ENCODE measurements at regions not wholly inside any gene's neighbourhood (a gene's known extent, or its start where the extent isn't known, plus 50 kb on each side); places are given as distances from the start of the nearest gene placed in this dataset.

DNA sequence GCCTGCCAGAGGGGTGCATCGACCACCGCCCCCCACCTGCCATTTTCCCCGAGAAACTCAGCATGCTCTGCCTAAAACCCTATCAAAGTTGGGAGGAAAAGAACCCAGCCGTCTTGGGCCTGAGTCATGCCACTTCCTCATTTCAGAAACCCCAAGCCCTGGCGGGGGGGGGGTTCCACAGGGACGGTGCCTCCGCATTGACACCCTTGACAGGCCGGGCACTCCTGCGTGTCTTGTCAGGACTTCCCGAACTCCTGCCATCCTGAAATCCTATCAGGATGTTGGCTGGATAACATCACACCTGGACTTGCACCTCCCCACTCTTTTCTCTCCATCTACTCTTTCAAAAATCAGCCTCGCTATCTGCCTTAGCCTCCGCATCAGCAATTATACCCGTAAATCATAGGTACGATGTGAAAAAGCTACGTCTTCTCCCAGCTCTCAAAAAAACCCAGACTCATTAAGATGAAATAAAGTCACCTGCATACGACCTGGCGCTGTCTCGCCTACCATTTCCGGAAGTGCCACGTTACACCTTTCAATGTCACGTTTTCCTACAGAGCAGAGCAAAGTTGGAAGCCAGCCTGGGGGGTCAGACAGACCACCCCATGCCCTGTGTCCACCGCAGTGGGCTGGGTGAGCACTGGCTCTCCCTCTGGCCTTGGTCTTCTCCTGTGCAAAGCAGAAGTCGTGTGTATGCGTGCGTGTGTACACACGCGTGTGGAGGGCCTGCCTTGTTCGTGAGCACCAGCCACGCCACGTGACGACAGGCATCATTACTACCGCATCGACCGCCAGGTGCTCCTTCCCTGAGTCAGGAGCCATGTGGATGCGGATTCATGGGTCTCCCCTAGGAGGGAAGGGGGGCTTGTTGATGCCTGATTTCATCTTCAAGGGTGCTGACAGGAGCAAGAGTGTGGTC is 96.7 kb downstream of the RFLNA start:
- DNase-seq: no peak

DNA sequence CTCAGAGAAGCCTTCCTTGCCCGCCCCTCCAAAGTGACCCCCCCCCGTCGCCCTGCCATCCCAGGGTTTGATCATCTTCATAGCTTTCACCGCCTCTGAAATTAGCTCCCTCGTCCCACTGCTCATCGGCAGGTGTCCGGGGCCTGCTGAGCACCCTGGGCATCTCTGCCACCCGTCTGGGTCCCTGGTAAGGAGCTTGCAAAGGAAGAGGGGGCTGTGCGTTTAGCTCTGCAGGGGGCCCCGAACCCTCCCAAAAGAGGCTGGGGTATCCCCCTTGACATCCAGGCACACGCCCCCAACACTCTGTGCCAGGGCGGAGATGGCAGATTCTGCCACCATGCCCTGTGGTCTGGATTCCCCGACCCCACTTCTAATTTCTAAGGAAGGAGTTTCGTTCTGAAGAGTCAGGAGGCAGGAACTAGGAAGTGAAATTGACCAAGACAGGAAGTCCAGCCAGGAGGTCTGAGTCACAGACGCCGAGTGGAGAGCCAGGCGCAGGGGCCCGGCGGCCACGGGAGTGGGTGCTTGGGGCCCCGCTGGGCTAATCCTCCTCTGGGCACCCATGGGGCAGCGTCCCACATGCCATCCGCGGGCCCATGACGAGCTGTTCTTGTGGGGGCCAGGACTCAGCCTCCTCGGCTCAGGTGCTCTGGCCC is 95.7 kb downstream of the RFLNA start:
- DNase-seq: no peak

DNA sequence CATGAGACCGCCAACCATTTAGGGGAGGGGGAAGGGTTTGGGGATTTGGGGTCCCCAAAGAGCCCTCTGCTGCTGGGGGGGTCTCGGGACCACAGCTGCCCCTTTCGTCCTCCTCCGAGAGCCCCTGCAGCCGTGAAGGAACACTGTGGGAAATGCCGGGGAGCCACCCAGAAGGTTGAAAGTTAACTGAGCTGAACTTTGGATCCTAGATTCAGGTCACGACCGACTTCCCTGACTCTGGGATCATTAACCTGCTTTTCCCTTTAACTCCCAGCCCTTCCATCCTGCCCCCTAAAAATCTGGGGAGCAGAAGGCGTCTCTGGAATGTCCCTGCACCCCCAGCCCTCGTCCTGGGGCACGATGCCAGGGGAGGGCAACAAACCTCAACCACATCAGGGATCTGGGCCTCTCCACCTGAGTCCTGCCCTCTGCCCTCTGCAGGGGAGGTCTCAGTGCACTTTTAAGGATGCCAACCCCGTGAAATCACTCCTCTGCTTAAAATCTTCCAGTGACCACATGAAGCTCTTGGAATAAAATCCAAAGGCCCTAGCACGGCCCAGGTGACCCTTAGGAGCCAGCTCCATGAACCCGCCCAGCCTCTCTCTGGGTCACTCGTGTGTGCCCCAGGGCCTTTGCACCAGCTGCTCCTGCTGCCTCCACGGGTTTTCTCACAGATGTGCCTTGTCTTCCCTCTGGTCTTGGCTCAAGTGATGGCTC is 95.0 kb downstream of the RFLNA start:
- DNase-seq: no peak

- DNase-seq: peak; percentile 81
Measured at GRCh38 chr12:124389138-124389724, 94.3 kb downstream of the RFLNA start.

DNA sequence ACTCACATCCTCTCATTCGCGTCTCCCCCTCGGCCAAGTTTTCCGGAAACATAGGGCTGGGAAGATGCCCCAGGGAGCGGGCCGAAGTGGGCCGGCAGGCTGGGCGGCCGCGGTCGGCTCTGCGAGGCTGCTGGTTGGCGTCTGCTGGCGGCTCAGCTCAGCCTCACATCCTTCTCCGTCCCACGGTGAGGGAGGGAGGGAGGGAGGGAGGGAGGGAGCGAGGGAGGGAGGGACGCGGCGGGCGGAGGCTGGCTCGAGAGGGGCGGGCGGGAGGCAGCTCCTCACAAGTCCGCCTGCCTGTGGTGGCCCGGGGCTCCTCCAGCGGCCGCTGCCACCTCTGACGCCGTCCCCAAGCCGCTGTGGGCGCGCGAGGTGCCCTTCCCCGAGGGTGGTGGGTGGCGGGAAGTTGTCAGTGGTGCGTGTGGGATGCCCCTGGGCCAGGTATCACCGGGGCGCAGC is 93.8 kb downstream of the RFLNA start:
- DNase-seq: peak; percentile 45

GRCh38 chr12:124388038-124388671 is 93.3 kb downstream of the RFLNA start:
- no peak for DNase-seq

- no peak for DNase-seq
Measured at GRCh38 chr12:124387528-124387911, 92.6 kb downstream of the RFLNA start.

DNA sequence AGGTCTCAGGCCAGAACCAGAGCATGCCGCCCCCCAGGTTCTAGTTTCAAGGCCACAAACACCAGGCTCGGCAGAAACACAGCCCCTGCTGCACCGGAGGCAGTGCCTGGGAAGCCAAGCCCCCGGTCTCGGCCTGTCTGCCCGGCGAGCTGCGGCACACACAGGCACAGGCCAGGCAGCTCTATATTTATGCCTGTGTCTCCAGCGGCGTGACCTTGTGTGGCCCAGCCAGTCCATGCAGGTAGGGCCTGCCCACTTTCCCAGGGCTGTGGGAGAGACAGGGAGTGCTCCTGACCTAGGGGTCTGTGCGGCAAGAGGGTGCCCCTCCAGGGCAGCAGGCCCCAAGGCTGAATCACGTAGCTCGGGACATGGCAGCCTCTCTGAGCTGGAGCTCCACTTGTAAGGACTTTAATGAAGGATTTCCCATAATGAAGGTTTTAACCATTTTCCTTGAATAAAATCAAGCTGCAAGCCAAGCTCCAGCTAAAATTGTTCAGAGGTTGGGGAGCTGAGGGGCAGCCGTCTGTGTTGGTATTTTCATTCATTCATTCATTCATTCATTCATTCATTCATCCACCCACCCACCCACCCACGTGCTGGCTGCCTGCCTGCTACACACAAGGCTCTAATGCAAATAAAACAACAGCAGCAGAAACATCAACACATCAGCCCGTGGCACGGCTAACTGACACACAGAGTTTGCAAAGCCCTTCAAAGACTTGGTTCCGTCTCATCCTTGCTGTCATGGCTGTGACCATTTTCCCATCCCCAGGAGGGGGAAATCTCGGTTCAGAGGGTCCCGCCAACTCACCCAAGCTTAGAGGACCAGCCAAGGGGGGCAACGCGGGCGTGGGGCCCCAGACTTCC is 92.0 kb downstream of the RFLNA start:
- DNase-seq: no peak

- no peak for DNase-seq
Measured at GRCh38 chr12:124386059-124386458, 91.2 kb downstream of the RFLNA start.

- no peak for DNase-seq
Measured at GRCh38 chr12:124385219-124385969, 90.5 kb downstream of the RFLNA start.

- no peak for DNase-seq
Measured at GRCh38 chr12:124384299-124384894, 89.5 kb downstream of the RFLNA start.

- no peak for DNase-seq
Measured at GRCh38 chr12:124383028-124383427, 88.1 kb downstream of the RFLNA start.

DNA sequence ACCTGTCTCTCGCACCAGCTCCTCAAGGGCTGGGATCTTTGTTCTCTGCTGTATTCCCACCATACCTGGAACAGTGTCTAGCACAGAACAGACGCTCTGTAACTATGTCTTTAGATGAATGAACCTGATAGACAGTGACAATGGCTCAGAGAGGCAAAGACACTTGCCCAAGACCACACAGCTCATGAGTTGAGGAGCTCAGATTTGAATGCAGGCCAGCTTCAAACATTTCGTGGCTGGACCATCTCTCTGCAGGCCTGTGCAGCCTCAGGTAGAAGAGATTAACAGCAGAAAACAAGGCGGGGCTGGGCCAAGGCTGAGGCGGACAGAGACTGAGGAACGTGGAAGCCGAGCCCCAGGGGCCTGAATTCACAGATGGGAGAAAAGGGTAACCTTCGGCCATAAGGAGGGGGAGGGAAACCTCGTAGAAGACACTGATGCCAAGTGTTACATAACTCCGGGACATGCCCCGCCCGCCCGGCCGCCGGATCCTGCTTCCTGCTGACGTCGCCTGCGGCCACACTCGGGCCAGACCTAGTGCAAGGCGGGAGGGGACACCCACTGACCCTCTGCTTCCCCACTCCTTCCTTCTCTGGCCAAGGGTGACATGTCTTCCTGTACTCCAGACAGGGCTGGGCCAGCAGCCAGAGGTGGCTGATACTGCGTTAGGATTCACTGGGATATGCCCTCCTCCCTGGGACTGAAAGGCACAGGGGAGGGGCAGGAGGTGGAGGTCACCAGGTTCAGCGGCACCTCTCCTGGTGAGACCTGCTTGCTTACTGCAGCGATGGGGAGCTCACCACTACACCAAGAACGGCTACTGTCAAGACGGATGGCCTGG is 86.8 kb downstream of the RFLNA start:
- DNase-seq: no peak

DNA sequence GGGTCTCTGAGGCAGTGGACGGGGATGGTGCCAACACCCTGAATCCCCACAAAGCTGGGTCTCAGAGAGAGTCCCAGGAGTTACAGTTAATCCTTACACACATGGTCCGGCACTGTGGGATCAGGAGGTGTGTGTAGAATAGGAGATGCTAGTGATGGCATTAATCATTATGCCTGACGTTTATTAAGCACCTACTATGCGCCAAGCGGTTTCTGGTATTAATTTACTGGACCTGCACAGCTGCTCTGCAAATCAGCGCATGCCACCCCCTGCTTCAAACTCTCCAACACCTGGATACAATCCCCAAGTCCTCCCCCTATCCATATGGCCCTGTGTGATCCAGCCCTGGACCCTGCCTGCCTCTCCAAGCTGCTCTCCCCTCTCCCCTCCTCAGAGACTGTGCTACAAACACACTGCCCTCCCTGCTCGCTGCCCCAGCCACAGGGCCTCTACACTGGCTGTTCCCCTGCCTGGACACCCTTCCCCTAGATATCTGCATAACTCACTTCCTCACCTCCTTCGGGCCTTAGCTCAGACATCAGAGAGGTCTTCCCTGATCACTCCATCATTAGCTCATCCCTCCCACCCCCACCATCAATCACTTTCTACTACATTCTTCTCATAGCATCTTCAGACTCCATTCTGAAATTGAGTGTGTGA is 86.0 kb downstream of the RFLNA start:
- peak; percentile 21 for DNase-seq

- DNase-seq: no peak
Measured at GRCh38 chr12:124379938-124380754, 85.3 kb downstream of the RFLNA start.

GRCh38 chr12:124379379-124379937 is 84.6 kb downstream of the RFLNA start:
- no peak for DNase-seq

- DNase-seq: no peak
Measured at GRCh38 chr12:124378926-124379325, 84.0 kb downstream of the RFLNA start.

All from NCI-H2171 treated with DMSO at 0.1 percent for 48 hours (cell line).